Psoas muscle (tissue), 7 donors: ENCODE measurements at regions not wholly inside any gene's neighbourhood (a gene's known extent, or its start where the extent isn't known, plus 50 kb on each side); places are given as distances from the start of the nearest gene placed in this dataset.
A peak's percentile ranks its signal among the peaks of the same experiment; 100 is the strongest.

Source experiments
- ATAC-seq, 4 donors: fragments of 200-7000 bp; cut with Tn5 transposase; one replicate each; pipeline ENCODE4 v1.9.1; 2020; ENCODE audit warnings: moderate library complexity in 3 of 4, mild to moderate bottlenecking in 2 of 4
- DNase-seq, 2 donors: peaks; one replicate each; pipeline ENCODE4 v3.0.0-alpha.2; 2020
- H3K27ac ChIP-seq: fragments of 200-600 bp; one replicate; pipeline ENCODE4 v1.8.0; 2022
- H3K27me3 ChIP-seq, 3 donors: fragments of 200-600 bp in 1 of 3; one replicate each; pipeline versions ENCODE4 v1.6.1 to v1.8.0; 2013 to 2022; ENCODE audit warnings: low read length in 2 of 3, mild to moderate bottlenecking in 2 of 3, moderate library complexity in 1 of 3; ENCODE audit not compliant: insufficient read depth in 3 of 3
- H3K36me3 ChIP-seq, 2 donors: fragments of 200-600 bp in 1 of 2; one replicate each; pipeline versions ENCODE4 v1.6.1 to v1.8.0; 2013 to 2022; ENCODE audit warnings: low read depth in 1 of 2, mild to moderate bottlenecking in 1 of 2, moderate library complexity in 1 of 2; ENCODE audit not compliant: insufficient read depth in 1 of 2
- H3K4me1 ChIP-seq: fragments of 200-600 bp; one replicate; pipeline ENCODE4 v1.8.0; 2022
- H3K4me3 ChIP-seq: fragments of 200-600 bp; one replicate; pipeline ENCODE4 v1.8.0; 2022; ENCODE audit warnings: mild to moderate bottlenecking
- H3K9me3 ChIP-seq: fragments of 200-600 bp; one replicate; pipeline ENCODE4 v1.8.0; 2022
- WGBS, 3 donors: extraction: QIAGEN DNeasy Blood & Tissue Kit; methylation state at CpG; one replicate each; pipeline versions ENCODE4 v1.1.6 to v1.1.7; 2013; 5-methylcytosine and 5-hydroxymethylcytosine counted together
- intact Hi-C, 2 donors: fragments of 100-400 bp; cut with DNase I; formaldehyde crosslinking; loops; one replicate each; pipeline versions ENCODE4 v1.11.0 to v1.14.2; 2022
- TF ChIP-seq, protein P1 (sequence below): fragments of 200-600 bp; IDR thresholded peaks from one replicate; pipeline ENCODE4 v1.8.0; 2022; ENCODE audit warnings: antibody characterized with exemption
- donor health status: healthy with polysubstance abuse.
- donor health status: DM: no; HTN: no; CAD: no; lungs with moderate emphysema.
- donor health status: Bipolar disorder and iron deficiency.
- donor health status: healthy.
- donor health status: DM: yes; HTN: yes; CAD: no.
- donor health status: DM: no; HTN: no; CAD: no.
- donor health status: DM: yes; HTN: yes; CAD: no.

DNA sequence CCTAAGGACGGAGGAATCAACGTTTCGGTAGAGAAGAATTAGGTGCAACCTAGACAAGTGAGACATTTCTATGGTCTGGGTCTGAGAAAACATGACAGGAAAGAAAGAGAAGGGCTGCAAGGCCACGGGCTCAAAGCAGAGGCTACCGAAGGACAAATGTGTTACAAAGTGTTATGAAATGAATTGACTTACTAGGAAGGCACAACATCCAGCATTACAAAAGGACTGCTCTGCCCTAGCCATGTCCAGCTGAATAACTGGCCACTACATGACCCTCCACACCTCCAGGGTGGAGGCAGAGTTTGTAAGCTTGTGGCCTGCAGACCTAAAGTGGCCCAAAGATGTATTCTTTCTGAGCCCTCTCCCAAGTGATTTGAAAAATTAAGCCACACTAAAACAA lies 133.6 kb downstream of the GDAP2 start:
- intact Hi-C loops: no loop called here
- TF ChIP-seq, protein P1, sequence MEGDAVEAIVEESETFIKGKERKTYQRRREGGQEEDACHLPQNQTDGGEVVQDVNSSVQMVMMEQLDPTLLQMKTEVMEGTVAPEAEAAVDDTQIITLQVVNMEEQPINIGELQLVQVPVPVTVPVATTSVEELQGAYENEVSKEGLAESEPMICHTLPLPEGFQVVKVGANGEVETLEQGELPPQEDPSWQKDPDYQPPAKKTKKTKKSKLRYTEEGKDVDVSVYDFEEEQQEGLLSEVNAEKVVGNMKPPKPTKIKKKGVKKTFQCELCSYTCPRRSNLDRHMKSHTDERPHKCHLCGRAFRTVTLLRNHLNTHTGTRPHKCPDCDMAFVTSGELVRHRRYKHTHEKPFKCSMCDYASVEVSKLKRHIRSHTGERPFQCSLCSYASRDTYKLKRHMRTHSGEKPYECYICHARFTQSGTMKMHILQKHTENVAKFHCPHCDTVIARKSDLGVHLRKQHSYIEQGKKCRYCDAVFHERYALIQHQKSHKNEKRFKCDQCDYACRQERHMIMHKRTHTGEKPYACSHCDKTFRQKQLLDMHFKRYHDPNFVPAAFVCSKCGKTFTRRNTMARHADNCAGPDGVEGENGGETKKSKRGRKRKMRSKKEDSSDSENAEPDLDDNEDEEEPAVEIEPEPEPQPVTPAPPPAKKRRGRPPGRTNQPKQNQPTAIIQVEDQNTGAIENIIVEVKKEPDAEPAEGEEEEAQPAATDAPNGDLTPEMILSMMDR: no peak
- Histone ChIP-seq H3K9me3 (no peaks in the 10 kb centered on the region), H3K27me3 (no peaks in the 10 kb centered on the region), H3K4me1 (peaks cover 15% of the 10 kb centered on the region), H3K4me3 (no peak overlapping the region), H3K36me3 (no peaks in the 10 kb centered on the region), H3K27ac (peak overlapping the region; percentile 72)
- WGBS, 3 donors: 60 to 76% (median 74%) methylated on average over 5 of the region's 5 CpGs
- ATAC-seq (peak; percentile 19 to 52 (median 49)), DNase-seq (no peak)

DNA sequence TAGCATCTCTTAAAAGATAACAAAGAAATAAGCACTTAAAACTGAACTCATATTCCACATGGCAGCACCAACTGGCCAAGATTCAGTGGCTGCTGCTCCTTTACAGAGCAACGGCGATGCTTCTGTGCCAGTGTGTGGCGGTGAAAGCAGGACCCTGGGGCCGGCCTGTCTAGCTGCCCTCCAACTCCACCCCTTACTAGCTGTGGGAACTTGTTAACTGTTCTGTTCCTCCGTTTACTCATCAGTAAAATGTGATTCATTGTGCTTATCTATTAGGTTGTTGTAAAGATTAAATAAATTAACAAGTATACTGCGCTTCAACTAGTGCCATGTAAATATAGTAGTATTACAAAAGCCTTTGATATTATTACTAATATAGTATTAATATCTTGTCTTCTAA lies 133.2 kb downstream of the GDAP2 start:
- WGBS, 3 donors: 79 to 91% (median 84%) methylated on average over 6 of the region's 6 CpGs
- Histone ChIP-seq H3K36me3 (no peaks in the 10 kb centered on the region), H3K27ac (peak overlapping the region; percentile 72), H3K9me3 (no peaks in the 10 kb centered on the region), H3K4me1 (peaks cover 15% of the 10 kb centered on the region), H3K4me3 (no peak overlapping the region), H3K27me3 (no peaks in the 10 kb centered on the region)
- ATAC-seq: no peak
- TF ChIP-seq, protein P1: no peak
- no peak for DNase-seq
- intact Hi-C loops: no loop called here

DNA sequence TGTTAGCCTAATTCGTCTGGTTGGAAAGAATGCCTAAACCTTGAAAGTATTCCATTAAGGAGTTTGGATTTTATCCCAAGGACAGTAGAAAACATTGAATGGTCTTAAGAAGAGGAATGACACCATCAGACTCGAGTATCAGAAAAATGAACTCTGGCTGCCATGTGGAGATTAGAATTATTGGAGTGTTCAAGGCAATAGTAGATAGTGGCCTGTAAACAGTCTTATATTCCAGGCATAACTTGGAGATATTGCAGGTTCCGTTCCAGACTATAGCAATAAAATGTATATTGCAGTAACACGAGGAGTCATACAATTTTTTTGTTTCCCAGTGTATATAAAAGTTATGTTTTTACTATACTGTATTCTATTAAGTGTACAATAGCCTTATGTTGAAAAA lies 130.9 kb downstream of the GDAP2 start:
- intact Hi-C loops: no loop called here
- TF ChIP-seq, protein P1: no peak
- ATAC-seq (no peak), DNase-seq (no peak)
- WGBS, 3 donors: 82 to 86% (median 83%) methylated on average over 4 of the region's 4 CpGs
- Histone ChIP-seq H3K27me3 (no peaks in the 10 kb centered on the region), H3K27ac (no peak overlapping the region), H3K9me3 (no peaks in the 10 kb centered on the region), H3K36me3 (no peaks in the 10 kb centered on the region), H3K4me1 (peaks cover 15% of the 10 kb centered on the region), H3K4me3 (no peak overlapping the region)

DNA sequence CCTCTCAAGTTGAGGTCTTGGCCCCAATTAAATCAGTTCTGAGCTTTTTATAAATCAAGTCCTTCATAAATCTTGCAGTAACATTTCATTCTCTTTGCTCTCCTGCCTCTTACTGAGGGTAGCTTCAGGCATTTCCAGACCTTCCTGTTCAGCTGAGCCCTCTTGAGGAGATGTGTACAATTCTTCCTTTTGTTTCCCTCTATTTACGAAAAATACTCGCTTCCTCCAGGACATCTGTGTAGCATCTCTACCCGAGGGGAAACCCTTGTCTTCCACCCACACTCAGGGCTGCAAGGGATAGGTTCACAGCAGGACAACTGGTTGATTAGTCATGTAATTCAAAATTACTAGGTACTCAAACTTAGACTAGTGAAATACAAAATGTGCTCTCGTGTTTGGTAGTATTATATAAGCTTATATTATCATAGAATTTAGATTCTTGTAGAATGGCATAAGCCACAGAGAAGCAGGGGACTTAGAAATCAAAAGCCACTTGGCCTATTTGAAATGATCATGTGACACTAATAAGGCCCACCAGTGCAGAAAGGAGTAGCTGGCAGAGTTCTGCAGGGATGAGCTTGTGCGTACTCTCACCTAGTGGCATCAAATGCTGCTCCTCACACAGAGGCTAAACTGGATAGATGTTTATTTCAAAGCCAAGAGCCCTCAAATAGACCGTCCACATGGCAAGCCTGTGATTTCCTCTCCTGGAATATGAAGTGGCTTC lies 126.7 kb downstream of the GDAP2 start:
- no peak for ATAC-seq
- H3K27ac ChIP-seq: no peak overlapping the region

More for the DNA sequence above, 126.7 kb downstream of the GDAP2 start:
- intact Hi-C loops: no loop called here
- no peak for DNase-seq
- WGBS, 3 donors: 60 to 67% (median 60%) methylated on average over 6 of the region's 6 CpGs
- Histone ChIP-seq H3K27me3 (no peaks in the 10 kb centered on the region), H3K4me1 (no peaks in the 10 kb centered on the region), H3K4me3 (no peak overlapping the region), H3K9me3 (no peaks in the 10 kb centered on the region), H3K36me3 (no peaks in the 10 kb centered on the region)
- TF ChIP-seq, protein P1: no peak
